HepG2 (cell line): ENCODE measurements at regions not wholly inside any gene's neighbourhood (a gene's known extent, or its start where the extent isn't known, plus 50 kb on each side); places are given as distances from the start of the nearest gene placed in this dataset.

ENCODE experiments used
- ELK4 ChIP-seq: sonication (generic); formaldehyde crosslinking; IDR thresholded peaks from 2 replicates; pipeline ENCODE4 v1.9.0; 2021; ENCODE audit warnings: missing genetic modification reagents, borderline replicate concordance
- HOXA5 ChIP-seq: sonication (generic); formaldehyde crosslinking; IDR thresholded peaks from 2 replicates; pipeline ENCODE4 v1.4.0; 2020; ENCODE audit warnings: missing genetic modification reagents
- NCOA2 ChIP-seq: sonication (generic); formaldehyde crosslinking; IDR thresholded peaks from 2 replicates; pipeline ENCODE4 v1.8.0; 2022; ENCODE audit warnings: inconsistent platforms
- RAD21 ChIP-seq: fragments of 450-650 bp; formaldehyde crosslinking; IDR thresholded peaks from 2 replicates; pipeline ENCODE4 v1.5.0; 2020; ENCODE audit warnings: mild to moderate bottlenecking
- TF ChIP-seq, protein P1 (sequence below): sonication (generic); formaldehyde crosslinking; IDR thresholded peaks from 2 replicates; pipeline ENCODE4 v1.5.0; 2020; ENCODE audit warnings: mild to moderate bottlenecking, missing genetic modification reagents, moderate library complexity
- TF ChIP-seq, protein P2 (sequence below): sonication (generic); formaldehyde crosslinking; conservative IDR thresholded peaks from 2 replicates; pipeline ENCODE4 v1.8.1; 2023; ENCODE audit warnings: missing genetic modification reagents

DNA sequence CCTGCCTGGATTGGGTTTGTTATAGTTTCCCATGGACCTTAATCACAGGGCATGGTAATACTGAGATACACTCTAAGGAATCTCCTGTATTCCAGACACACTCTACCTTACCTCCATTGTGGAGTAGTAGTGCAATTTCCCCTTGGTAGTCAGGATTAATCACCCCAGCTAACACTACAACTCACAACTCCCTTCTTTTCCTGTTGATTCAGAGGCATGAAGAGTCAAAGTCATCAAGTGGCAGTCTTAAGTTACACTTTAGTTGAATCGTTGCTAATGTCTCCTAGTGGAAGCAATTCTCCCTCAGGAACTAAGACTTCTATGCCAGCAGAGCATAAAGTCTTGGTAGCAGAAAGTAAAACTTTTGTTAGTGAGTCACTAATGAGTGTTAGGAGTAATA is 122.7 kb upstream of the APC start:
- TF ChIP-seq NCOA2 (CRISPR knock-in tag) (no peak), ELK4 (CRISPR knock-in tag) (no peak), HOXA5 (CRISPR knock-in tag) (no peak), RAD21 (CRISPR knock-in tag) (no peak)
- TF ChIP-seq, protein P1, sequence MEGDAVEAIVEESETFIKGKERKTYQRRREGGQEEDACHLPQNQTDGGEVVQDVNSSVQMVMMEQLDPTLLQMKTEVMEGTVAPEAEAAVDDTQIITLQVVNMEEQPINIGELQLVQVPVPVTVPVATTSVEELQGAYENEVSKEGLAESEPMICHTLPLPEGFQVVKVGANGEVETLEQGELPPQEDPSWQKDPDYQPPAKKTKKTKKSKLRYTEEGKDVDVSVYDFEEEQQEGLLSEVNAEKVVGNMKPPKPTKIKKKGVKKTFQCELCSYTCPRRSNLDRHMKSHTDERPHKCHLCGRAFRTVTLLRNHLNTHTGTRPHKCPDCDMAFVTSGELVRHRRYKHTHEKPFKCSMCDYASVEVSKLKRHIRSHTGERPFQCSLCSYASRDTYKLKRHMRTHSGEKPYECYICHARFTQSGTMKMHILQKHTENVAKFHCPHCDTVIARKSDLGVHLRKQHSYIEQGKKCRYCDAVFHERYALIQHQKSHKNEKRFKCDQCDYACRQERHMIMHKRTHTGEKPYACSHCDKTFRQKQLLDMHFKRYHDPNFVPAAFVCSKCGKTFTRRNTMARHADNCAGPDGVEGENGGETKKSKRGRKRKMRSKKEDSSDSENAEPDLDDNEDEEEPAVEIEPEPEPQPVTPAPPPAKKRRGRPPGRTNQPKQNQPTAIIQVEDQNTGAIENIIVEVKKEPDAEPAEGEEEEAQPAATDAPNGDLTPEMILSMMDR (CRISPR knock-in tag), result no peak
- TF ChIP-seq, protein P2, sequence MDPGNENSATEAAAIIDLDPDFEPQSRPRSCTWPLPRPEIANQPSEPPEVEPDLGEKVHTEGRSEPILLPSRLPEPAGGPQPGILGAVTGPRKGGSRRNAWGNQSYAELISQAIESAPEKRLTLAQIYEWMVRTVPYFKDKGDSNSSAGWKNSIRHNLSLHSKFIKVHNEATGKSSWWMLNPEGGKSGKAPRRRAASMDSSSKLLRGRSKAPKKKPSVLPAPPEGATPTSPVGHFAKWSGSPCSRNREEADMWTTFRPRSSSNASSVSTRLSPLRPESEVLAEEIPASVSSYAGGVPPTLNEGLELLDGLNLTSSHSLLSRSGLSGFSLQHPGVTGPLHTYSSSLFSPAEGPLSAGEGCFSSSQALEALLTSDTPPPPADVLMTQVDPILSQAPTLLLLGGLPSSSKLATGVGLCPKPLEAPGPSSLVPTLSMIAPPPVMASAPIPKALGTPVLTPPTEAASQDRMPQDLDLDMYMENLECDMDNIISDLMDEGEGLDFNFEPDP (CRISPR knock-in tag), result no peak
